Epithelial cell of proximal tubule (primary cell): ENCODE measurements at regions not wholly inside any gene's neighbourhood (a gene's known extent, or its start where the extent isn't known, plus 50 kb on each side); places are given as distances from the start of the nearest gene placed in this dataset.

Source experiments
- DNase-seq: peaks from one replicate; pipeline ENCODE4 v3.0.0-alpha.2; 2011; ENCODE audit warnings: low read depth
- H3K4me3 ChIP-seq: 2 replicates; pipeline ENCODE4 v1.5.1; 2011; ENCODE audit warnings: low read depth, mild to moderate bottlenecking, low read length
- TF ChIP-seq, protein P1 (sequence below): conservative IDR thresholded peaks from 2 replicates; pipeline ENCODE4 v1.5.1; 2012; ENCODE audit warnings: low read depth, mild to moderate bottlenecking, low read length

DNA sequence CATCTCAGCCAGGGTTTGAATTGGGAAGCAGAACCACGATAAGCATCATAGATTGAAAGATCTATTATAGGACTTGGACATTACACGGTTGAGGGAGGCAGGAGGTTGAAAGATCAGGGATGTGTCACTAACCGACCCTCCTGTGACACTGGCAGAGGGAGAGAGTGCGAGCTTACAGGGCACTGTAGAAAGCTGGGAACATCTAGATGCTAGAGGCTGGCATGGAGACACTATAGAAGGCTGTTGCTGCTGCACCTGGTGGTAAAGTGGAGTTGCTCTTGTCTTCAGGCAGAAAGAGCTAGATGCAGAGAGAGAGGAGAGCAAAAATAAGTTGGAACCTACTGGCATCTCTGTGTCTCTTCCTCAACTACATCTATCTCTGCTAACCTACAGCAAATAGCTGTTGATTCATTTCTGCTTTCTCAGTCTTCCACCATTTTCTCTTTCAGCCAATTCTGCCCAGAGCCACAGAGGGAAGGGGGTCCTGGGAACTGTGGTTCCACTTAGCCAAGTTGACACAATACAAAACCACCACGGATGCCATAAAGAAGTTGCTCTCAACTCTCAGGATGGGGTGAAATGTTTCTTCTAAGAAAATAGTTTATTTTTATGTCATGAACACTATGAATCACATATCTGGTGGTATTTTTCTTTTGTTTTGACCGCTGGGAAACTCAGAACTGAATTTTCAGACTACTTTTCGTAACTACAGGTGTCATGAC is 155.9 kb downstream of the ZNF281 start:
- no peak overlapping the region for H3K4me3 ChIP-seq
- TF ChIP-seq, protein P1, sequence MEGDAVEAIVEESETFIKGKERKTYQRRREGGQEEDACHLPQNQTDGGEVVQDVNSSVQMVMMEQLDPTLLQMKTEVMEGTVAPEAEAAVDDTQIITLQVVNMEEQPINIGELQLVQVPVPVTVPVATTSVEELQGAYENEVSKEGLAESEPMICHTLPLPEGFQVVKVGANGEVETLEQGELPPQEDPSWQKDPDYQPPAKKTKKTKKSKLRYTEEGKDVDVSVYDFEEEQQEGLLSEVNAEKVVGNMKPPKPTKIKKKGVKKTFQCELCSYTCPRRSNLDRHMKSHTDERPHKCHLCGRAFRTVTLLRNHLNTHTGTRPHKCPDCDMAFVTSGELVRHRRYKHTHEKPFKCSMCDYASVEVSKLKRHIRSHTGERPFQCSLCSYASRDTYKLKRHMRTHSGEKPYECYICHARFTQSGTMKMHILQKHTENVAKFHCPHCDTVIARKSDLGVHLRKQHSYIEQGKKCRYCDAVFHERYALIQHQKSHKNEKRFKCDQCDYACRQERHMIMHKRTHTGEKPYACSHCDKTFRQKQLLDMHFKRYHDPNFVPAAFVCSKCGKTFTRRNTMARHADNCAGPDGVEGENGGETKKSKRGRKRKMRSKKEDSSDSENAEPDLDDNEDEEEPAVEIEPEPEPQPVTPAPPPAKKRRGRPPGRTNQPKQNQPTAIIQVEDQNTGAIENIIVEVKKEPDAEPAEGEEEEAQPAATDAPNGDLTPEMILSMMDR: no peak
- DNase-seq: no peak

- no peak for DNase-seq
- TF ChIP-seq, protein P1: no peak
Observed at GRCh38 chr1:200252531-200252930, 157.3 kb downstream of the ZNF281 start.

GRCh38 chr1:200250469-200250868 is 159.4 kb downstream of the ZNF281 start:
- no peak overlapping the region for H3K4me3 ChIP-seq
- TF ChIP-seq, protein P1: no peak
- DNase-seq: no peak

More at GRCh38 chr1:200252531-200252930, 157.3 kb downstream of the ZNF281 start:
- H3K4me3 ChIP-seq: no peak overlapping the region

DNA sequence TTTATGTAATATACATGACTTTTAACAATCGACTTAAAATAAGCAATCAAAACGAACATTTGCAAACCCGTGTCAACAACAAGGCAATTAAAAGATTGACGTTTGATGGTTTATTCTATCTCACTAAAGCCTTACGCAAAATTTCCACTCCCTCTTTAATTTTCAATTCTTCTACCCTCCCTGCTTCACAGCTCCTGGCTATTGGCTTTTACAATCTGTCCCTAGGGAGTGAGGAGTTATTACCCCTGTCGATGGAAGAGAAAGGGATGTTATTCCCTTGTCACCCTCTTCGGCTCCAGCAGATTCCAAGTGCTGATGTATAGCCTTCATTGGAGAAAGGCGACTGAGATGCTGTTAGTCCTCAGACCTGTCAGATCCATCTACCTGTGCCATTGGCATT is 161.3 kb downstream of the ZNF281 start:
- no peak overlapping the region for H3K4me3 ChIP-seq
- TF ChIP-seq, protein P1: no peak
- no peak for DNase-seq

- no peak for DNase-seq
- TF ChIP-seq, protein P1: no peak
- H3K4me3 ChIP-seq: no peak overlapping the region
Observed at GRCh38 chr1:200247518-200247917, 162.3 kb downstream of the ZNF281 start.

DNA sequence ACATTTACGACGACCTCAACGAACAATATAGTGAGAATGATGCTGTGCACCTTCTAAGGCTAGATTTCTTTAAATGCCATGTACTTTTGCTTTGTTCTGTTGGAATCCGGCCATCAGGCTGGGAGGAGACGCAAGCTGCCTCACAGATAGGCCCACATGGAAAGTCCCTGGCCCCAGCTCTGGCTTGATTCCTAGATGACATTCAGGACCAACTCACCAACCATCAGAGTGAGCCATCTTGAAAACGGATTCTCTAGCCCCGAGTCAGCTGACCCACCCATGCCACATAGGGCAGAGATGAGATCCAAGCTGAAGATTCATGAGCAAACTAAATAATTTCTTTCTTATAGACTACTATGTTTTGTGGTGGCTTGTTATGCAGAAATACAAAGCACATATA is 164.4 kb downstream of the ZNF281 start:
- TF ChIP-seq, protein P1: no peak
- H3K4me3 ChIP-seq: no peak overlapping the region
- no peak for DNase-seq

GRCh38 chr1:200243042-200243437 is 166.8 kb downstream of the ZNF281 start:
- TF ChIP-seq, protein P1: no peak
- H3K4me3 ChIP-seq: no peak overlapping the region
- DNase-seq: no peak
